Neural progenitor cell (in vitro differentiated cells): ENCODE measurements at regions not wholly inside any gene's neighbourhood (a gene's known extent, or its start where the extent isn't known, plus 50 kb on each side); places are given as distances from the start of the nearest gene placed in this dataset.

Experiments
- DNase-seq: peaks from one replicate; pipeline ENCODE4 v3.0.0-alpha.2; 2016; ENCODE audit warnings: low spot score
- H2AFZ ChIP-seq: fragments of 200-600 bp; sonication (generic); replicated peaks from 2 replicates; pipeline ENCODE4 v1.6.1; 2016; ENCODE audit warnings: antibody characterized with exemption
- H3F3A ChIP-seq: fragments of 200-600 bp; sonication (generic); 2 replicates; pipeline ENCODE4 v1.6.1; 2016; ENCODE audit warnings: antibody characterized with exemption, low read depth
- H3K27ac ChIP-seq: fragments of 200-600 bp; sonication (generic); 2 replicates; pipeline ENCODE4 v1.5.1; 2016; ENCODE audit warnings: mild to moderate bottlenecking
- H3K27me3 ChIP-seq: fragments of 200-600 bp; sonication (generic); 2 replicates; pipeline ENCODE4 v1.6.1; 2016; ENCODE audit warnings: mild to moderate bottlenecking, moderate library complexity
- H3K36me3 ChIP-seq: fragments of 200-600 bp; sonication (generic); 2 replicates; pipeline ENCODE4 v1.5.1; 2016
- H3K4me1 ChIP-seq: fragments of 200-600 bp; sonication (generic); 2 replicates; pipeline ENCODE4 v1.6.1; 2016; ENCODE audit warnings: mixed run types
- H3K4me2 ChIP-seq: fragments of 200-600 bp; sonication (generic); 2 replicates; pipeline ENCODE4 v1.6.1; 2016
- H3K4me3 ChIP-seq: fragments of 200-600 bp; sonication (generic); 2 replicates; pipeline ENCODE4 v1.5.1; 2016
- H3K79me2 ChIP-seq: fragments of 200-600 bp; sonication (generic); 2 replicates; pipeline ENCODE4 v1.6.1; 2016; ENCODE audit warnings: low read depth
- H3K9ac ChIP-seq: fragments of 200-600 bp; sonication (generic); 2 replicates; pipeline ENCODE4 v1.6.1; 2016
- H3K9me3 ChIP-seq: fragments of 200-600 bp; sonication (generic); 2 replicates; pipeline ENCODE4 v1.5.1; 2016; ENCODE audit warnings: low read depth
- H4K20me1 ChIP-seq: fragments of 200-600 bp; sonication (generic); 2 replicates; pipeline ENCODE4 v1.6.1; 2016; ENCODE audit warnings: low read depth
- H3K27ac Mint-ChIP-seq: 3 replicates; pipeline ENCODE4 v1.8.0; 2021; ENCODE audit warnings: mixed read lengths
- H3K27me3 Mint-ChIP-seq: 2 replicates; pipeline ENCODE4 v1.8.0; 2022; ENCODE audit warnings: low read depth, mild to moderate bottlenecking, inconsistent platforms, moderate library complexity, mixed read lengths; ENCODE audit not compliant: insufficient read depth
- H3K36me3 Mint-ChIP-seq: 3 replicates; pipeline ENCODE4 v1.8.0; 2021; ENCODE audit warnings: mixed read lengths
- H3K4me1 Mint-ChIP-seq: 3 replicates; pipeline ENCODE4 v1.8.0; 2021; ENCODE audit warnings: mixed read lengths
- H3K4me3 Mint-ChIP-seq: 3 replicates; pipeline ENCODE4 v1.8.0; 2021; ENCODE audit warnings: mild to moderate bottlenecking, moderate library complexity, mixed read lengths
- H3K9me3 Mint-ChIP-seq: 3 replicates; pipeline ENCODE4 v1.8.0; 2020; ENCODE audit warnings: mixed read lengths
- EZH2 ChIP-seq: fragments of 200-600 bp; sonication (generic); IDR thresholded peaks from 2 replicates; pipeline ENCODE4 v1.6.1; 2017; ENCODE audit warnings: antibody characterized with exemption, mild to moderate bottlenecking, moderate library complexity
- EZH2phosphoT487 ChIP-seq: fragments of 200-600 bp; sonication (generic); IDR thresholded peaks from 2 replicates; pipeline ENCODE4 v1.6.1; 2017; ENCODE audit warnings: antibody characterized with exemption
- TF ChIP-seq, protein P1 (sequence below): fragments of 200-600 bp; sonication (generic); IDR thresholded peaks from 2 replicates; pipeline ENCODE4 v1.5.1; 2017; ENCODE audit warnings: antibody characterized with exemption, mild to moderate bottlenecking

DNA sequence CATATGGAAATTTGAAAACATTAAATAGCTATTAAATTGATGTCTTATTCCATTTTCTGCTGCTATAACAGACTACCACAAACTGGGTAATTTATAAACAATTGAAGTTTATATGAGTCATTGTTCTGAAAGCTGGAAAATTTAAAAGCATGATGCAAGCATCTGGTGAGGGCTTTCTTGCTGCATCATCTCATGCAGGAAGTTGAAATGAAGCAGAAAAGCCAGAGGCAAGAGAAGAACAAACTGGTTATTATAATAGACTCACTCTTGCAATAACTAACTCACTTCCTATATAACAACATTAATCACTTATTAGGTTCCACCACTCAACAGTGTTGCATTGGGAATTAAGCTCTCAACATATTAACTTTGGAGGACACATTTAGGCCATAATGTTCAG is 1277.4 kb downstream of the LRFN5 start:
- H3K27ac Mint-ChIP-seq = no peak overlapping the region
- no peak for DNase-seq
- no peaks in the 10 kb centered on the region for H3F3A ChIP-seq
- no peak overlapping the region for H3K4me2 ChIP-seq
- no peak overlapping the region for H3K4me3 Mint-ChIP-seq
- no peaks in the 10 kb centered on the region for H3K36me3 ChIP-seq
- H3K4me1 Mint-ChIP-seq = no peaks in the 10 kb centered on the region
- H3K27me3 ChIP-seq = no peaks in the 10 kb centered on the region
- no peak overlapping the region for H2AFZ ChIP-seq
- H3K79me2 ChIP-seq = no peaks in the 10 kb centered on the region
- H3K4me3 ChIP-seq = no peak overlapping the region
- H3K9ac ChIP-seq = no peak overlapping the region
- no peaks in the 10 kb centered on the region for H3K36me3 Mint-ChIP-seq
- H3K27ac ChIP-seq = no peak overlapping the region
- TF ChIP-seq, protein P1, sequence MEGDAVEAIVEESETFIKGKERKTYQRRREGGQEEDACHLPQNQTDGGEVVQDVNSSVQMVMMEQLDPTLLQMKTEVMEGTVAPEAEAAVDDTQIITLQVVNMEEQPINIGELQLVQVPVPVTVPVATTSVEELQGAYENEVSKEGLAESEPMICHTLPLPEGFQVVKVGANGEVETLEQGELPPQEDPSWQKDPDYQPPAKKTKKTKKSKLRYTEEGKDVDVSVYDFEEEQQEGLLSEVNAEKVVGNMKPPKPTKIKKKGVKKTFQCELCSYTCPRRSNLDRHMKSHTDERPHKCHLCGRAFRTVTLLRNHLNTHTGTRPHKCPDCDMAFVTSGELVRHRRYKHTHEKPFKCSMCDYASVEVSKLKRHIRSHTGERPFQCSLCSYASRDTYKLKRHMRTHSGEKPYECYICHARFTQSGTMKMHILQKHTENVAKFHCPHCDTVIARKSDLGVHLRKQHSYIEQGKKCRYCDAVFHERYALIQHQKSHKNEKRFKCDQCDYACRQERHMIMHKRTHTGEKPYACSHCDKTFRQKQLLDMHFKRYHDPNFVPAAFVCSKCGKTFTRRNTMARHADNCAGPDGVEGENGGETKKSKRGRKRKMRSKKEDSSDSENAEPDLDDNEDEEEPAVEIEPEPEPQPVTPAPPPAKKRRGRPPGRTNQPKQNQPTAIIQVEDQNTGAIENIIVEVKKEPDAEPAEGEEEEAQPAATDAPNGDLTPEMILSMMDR = no peak
- TF ChIP-seq EZH2phosphoT487 (no peak), EZH2 (no peak)
- H3K4me1 ChIP-seq = no peaks in the 10 kb centered on the region
- no peaks in the 10 kb centered on the region for H3K9me3 ChIP-seq
- H4K20me1 ChIP-seq = no peaks in the 10 kb centered on the region
- peaks cover 7% of the 10 kb centered on the region for H3K9me3 Mint-ChIP-seq
- H3K27me3 Mint-ChIP-seq = no peaks in the 10 kb centered on the region

GRCh38 chr14:42877716-42878115 is 1271.0 kb downstream of the LRFN5 start:
- H3F3A ChIP-seq = no peaks in the 10 kb centered on the region
- H3K36me3 ChIP-seq = no peaks in the 10 kb centered on the region
- H4K20me1 ChIP-seq = no peaks in the 10 kb centered on the region
- no peaks in the 10 kb centered on the region for H3K9me3 ChIP-seq
- no peaks in the 10 kb centered on the region for H3K79me2 ChIP-seq
- no peak overlapping the region for H3K27ac ChIP-seq
- no peak overlapping the region for H3K4me3 Mint-ChIP-seq
- H3K36me3 Mint-ChIP-seq = no peaks in the 10 kb centered on the region
- H3K4me1 Mint-ChIP-seq = peaks cover 4% of the 10 kb centered on the region
- TF ChIP-seq EZH2phosphoT487 (no peak), EZH2 (no peak)
- TF ChIP-seq, protein P1 = no peak
- no peaks in the 10 kb centered on the region for H3K9me3 Mint-ChIP-seq
- no peak for DNase-seq
- H3K4me1 ChIP-seq = no peaks in the 10 kb centered on the region
- H3K27me3 Mint-ChIP-seq = peaks cover 2% of the 10 kb centered on the region
- no peaks in the 10 kb centered on the region for H3K27me3 ChIP-seq
- H3K27ac Mint-ChIP-seq = no peak overlapping the region
- H3K4me2 ChIP-seq = no peak overlapping the region
- no peak overlapping the region for H2AFZ ChIP-seq
- H3K9ac ChIP-seq = no peak overlapping the region
- no peak overlapping the region for H3K4me3 ChIP-seq

DNA sequence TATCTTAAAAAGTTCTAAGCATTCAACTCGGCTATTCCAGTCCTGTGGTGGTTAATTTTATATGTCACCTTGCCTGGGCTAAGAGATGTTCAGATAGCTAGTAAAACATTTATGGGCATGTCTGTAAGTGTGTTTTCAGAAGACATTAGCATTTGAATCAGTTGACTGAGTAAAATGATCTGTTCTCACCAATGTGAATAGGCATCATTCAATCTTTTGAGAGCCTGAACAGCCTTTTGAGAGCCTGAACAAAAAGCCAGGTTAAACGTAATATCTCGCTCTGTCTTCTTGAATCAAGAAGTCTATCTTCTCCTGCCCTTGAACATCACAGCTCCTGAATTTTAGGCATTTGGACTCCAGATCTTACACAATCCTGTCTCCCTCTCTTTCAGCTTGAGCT is 1266.1 kb downstream of the LRFN5 start:
- Histone ChIP-seq H3K4me3 (no peak overlapping the region), H3F3A (no peaks in the 10 kb centered on the region), H3K4me1 (no peaks in the 10 kb centered on the region), H2AFZ (no peak overlapping the region), H3K27ac (no peak overlapping the region), H3K9me3 (no peaks in the 10 kb centered on the region), H3K79me2 (no peaks in the 10 kb centered on the region), H3K36me3 (no peaks in the 10 kb centered on the region), H3K27me3 (no peaks in the 10 kb centered on the region), H3K4me2 (no peak overlapping the region), H4K20me1 (no peaks in the 10 kb centered on the region), H3K9ac (no peak overlapping the region)
- no peak for TF ChIP-seq EZH2
- no peak for TF ChIP-seq EZH2phosphoT487
- TF ChIP-seq, protein P1 = no peak
- Mint-ChIP-seq H3K4me1 (peaks cover 4% of the 10 kb centered on the region), H3K27ac (no peak overlapping the region), H3K36me3 (no peaks in the 10 kb centered on the region), H3K4me3 (no peak overlapping the region), H3K27me3 (peaks cover 2% of the 10 kb centered on the region), H3K9me3 (no peaks in the 10 kb centered on the region)
- DNase-seq = no peak

DNA sequence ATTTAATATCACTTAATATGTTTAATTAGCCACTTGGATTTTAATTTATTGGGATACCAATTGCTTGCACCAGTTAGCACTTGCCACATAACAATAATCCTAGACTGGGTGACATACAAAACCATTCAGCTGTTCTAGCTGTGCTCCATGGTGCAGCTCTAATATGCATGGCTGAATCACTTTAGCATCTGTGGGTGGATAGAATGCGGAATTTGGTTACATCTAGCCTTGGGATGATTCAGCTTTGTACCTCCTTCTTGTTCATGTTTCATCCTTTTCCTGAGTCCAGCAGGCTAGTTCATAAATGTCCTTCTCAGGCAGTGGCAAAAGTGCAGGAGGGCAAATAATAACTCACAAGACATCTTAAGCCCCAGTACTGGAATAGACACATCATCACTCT is 1263.0 kb downstream of the LRFN5 start:
- DNase-seq = no peak
- TF ChIP-seq EZH2 (no peak), EZH2phosphoT487 (no peak)
- TF ChIP-seq, protein P1 = no peak
- Histone ChIP-seq H3K36me3 (no peaks in the 10 kb centered on the region), H3K4me2 (no peak overlapping the region), H3F3A (no peaks in the 10 kb centered on the region), H3K27ac (no peak overlapping the region), H3K27me3 (no peaks in the 10 kb centered on the region), H4K20me1 (no peaks in the 10 kb centered on the region), H3K79me2 (no peaks in the 10 kb centered on the region), H3K4me1 (no peaks in the 10 kb centered on the region), H2AFZ (no peak overlapping the region), H3K4me3 (no peak overlapping the region), H3K9ac (no peak overlapping the region), H3K9me3 (no peaks in the 10 kb centered on the region)
- peaks cover 4% of the 10 kb centered on the region for H3K4me1 Mint-ChIP-seq
- H3K36me3 Mint-ChIP-seq = no peaks in the 10 kb centered on the region
- H3K4me3 Mint-ChIP-seq = no peak overlapping the region
- H3K27ac Mint-ChIP-seq = no peak overlapping the region
- H3K9me3 Mint-ChIP-seq = no peaks in the 10 kb centered on the region
- H3K27me3 Mint-ChIP-seq = peaks cover 2% of the 10 kb centered on the region
